H1 (cell line): ENCODE measurements at regions not wholly inside any gene's neighbourhood (a gene's known extent, or its start where the extent isn't known, plus 50 kb on each side); places are given as distances from the start of the nearest gene placed in this dataset.

Experiments used
- CHD7 ChIP-seq: fragments of 300-600 bp; sonication (generic); IDR thresholded peaks from 2 replicates; pipeline ENCODE4 v1.7.1; 2012; ENCODE audit warnings: low read length, moderate library complexity, mild to moderate bottlenecking, inconsistent platforms; ENCODE audit not compliant: insufficient replicate concordance
- CREB1 ChIP-seq: IDR thresholded peaks from 2 replicates; pipeline ENCODE4 v1.6.1; 2012; ENCODE audit warnings: inconsistent platforms
- JUND ChIP-seq: IDR thresholded peaks from 2 replicates; pipeline ENCODE4 v1.6.1; 2011; ENCODE audit warnings: mild to moderate bottlenecking, improper control_type of control experiment, low read length
- KDM4A ChIP-seq: IDR thresholded peaks from one replicate; pipeline ENCODE4 v1.7.1; 2012; ENCODE audit warnings: low read depth, mild to moderate bottlenecking, moderate library complexity, low read length, inconsistent platforms; ENCODE audit not compliant: severe bottlenecking
- NANOG ChIP-seq: IDR thresholded peaks from 2 replicates; pipeline ENCODE4 v1.6.1; 2011; ENCODE audit warnings: low read length, low read depth, mild to moderate bottlenecking, inconsistent platforms; ENCODE audit not compliant: insufficient read depth, poor library complexity, severe bottlenecking
- NRF1 ChIP-seq: IDR thresholded peaks from 2 replicates; pipeline ENCODE4 v1.6.1; 2011; ENCODE audit warnings: mild to moderate bottlenecking, low read depth, low read length, improper control_type of control experiment
- POU5F1 ChIP-seq: IDR thresholded peaks from 2 replicates; pipeline ENCODE4 v1.6.1; 2011; ENCODE audit warnings: low read depth, mild to moderate bottlenecking, low read length, moderate library complexity
- SAP30 ChIP-seq: fragments of 300-600 bp; sonication (generic); IDR thresholded peaks from 2 replicates; pipeline ENCODE4 v1.7.1; 2012; ENCODE audit warnings: low read length, moderate library complexity, mild to moderate bottlenecking, inconsistent platforms; ENCODE audit not compliant: insufficient read depth, insufficient replicate concordance
- SIRT6 ChIP-seq: IDR thresholded peaks from one replicate; pipeline ENCODE4 v1.7.1; 2012; ENCODE audit warnings: low read length, inconsistent platforms
- SIX5 ChIP-seq: IDR thresholded peaks from 2 replicates; pipeline ENCODE4 v1.6.1; 2011; ENCODE audit warnings: mild to moderate bottlenecking, low read depth, low read length
- SP1 ChIP-seq: IDR thresholded peaks from 2 replicates; pipeline ENCODE4 v1.6.1; 2011; ENCODE audit warnings: low read depth, low read length
- SP2 ChIP-seq: IDR thresholded peaks from 2 replicates; pipeline ENCODE4 v1.6.1; 2012; ENCODE audit warnings: mild to moderate bottlenecking, low read length, inconsistent platforms
- TBP ChIP-seq: IDR thresholded peaks from 2 replicates; pipeline ENCODE4 v1.6.1; 2011; ENCODE audit warnings: low read depth, low read length, improper control_type of control experiment
- ZNF274 ChIP-seq: IDR thresholded peaks from 2 replicates; pipeline ENCODE4 v1.7.0; 2012; ENCODE audit warnings: low read length, borderline replicate concordance; ENCODE audit errors: extremely low read depth

- TF ChIP-seq CHD7 (no peak), SAP30 (no peak), SP1 (no peak), POU5F1 (no peak), KDM4A (no peak), TBP (no peak), SP2 (no peak), SIX5 (no peak), NRF1 (no peak), SIRT6 (no peak), JUND (no peak), CREB1 (no peak), ZNF274 (no peak), NANOG (no peak)
Measured at GRCh38 chr16:62149631-62150030, 113.4 kb upstream of the CDH8 start (continued).
